Fibroblast of villous mesenchyme (primary cell): ENCODE measurements at regions not wholly inside any gene's neighbourhood (a gene's known extent, or its start where the extent isn't known, plus 50 kb on each side); places are given as distances from the start of the nearest gene placed in this dataset.

Experiments
- DNase-seq: peaks from one replicate; pipeline ENCODE4 v3.0.0-alpha.2; 2010; ENCODE audit warnings: low read depth
- H3K4me3 ChIP-seq: 2 replicates; pipeline ENCODE4 v1.5.1; 2011; ENCODE audit warnings: low read depth, mild to moderate bottlenecking, low read length
- TF ChIP-seq, protein P1 (sequence below): IDR thresholded peaks from 2 replicates; pipeline ENCODE4 v1.5.1; 2012; ENCODE audit warnings: low read depth, mild to moderate bottlenecking, low read length; ENCODE audit not compliant: insufficient read depth

DNA sequence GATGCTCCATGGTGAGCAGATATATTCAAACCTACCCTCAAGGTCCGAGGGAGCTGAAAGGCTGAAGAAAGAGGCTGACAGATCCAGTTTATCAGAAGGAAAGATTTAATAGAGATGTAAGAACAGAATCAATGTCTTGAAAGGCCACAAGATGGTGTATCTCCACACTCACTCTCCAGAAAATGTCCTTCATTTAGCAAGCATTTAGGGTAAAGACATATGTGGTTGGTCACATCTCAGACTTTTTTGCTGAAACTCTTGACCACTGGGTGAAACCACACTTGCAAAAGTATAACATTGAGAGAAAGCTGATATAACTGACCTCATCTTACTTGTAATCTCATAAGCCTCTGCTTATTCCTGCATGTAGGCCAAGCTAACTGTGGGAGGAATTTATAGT, 745.8 kb upstream of the GALNTL6 start:
- no peak for DNase-seq
- no peak overlapping the region for H3K4me3 ChIP-seq
- TF ChIP-seq, protein P1, sequence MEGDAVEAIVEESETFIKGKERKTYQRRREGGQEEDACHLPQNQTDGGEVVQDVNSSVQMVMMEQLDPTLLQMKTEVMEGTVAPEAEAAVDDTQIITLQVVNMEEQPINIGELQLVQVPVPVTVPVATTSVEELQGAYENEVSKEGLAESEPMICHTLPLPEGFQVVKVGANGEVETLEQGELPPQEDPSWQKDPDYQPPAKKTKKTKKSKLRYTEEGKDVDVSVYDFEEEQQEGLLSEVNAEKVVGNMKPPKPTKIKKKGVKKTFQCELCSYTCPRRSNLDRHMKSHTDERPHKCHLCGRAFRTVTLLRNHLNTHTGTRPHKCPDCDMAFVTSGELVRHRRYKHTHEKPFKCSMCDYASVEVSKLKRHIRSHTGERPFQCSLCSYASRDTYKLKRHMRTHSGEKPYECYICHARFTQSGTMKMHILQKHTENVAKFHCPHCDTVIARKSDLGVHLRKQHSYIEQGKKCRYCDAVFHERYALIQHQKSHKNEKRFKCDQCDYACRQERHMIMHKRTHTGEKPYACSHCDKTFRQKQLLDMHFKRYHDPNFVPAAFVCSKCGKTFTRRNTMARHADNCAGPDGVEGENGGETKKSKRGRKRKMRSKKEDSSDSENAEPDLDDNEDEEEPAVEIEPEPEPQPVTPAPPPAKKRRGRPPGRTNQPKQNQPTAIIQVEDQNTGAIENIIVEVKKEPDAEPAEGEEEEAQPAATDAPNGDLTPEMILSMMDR: no peak

DNA sequence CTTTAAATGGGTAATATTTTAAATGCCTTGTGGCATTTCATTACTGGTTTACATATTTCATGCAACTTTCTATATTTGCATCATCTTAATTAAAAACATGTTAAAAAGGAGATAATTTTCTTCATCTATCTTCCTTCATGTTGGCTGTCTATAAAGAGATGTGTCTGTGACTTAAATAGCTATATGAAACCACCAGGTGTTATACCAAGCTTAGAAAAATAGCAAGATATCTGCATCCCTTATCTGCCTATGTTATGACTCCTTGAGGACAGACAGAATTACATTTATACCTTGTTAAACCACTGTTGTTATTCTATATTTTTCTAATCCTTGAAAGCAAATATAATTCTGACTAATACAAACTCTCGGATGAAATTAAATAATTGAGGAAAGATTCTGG, 763.8 kb upstream of the GALNTL6 start:
- TF ChIP-seq, protein P1: no peak
- no peak for DNase-seq
- H3K4me3 ChIP-seq: no peak overlapping the region

DNA sequence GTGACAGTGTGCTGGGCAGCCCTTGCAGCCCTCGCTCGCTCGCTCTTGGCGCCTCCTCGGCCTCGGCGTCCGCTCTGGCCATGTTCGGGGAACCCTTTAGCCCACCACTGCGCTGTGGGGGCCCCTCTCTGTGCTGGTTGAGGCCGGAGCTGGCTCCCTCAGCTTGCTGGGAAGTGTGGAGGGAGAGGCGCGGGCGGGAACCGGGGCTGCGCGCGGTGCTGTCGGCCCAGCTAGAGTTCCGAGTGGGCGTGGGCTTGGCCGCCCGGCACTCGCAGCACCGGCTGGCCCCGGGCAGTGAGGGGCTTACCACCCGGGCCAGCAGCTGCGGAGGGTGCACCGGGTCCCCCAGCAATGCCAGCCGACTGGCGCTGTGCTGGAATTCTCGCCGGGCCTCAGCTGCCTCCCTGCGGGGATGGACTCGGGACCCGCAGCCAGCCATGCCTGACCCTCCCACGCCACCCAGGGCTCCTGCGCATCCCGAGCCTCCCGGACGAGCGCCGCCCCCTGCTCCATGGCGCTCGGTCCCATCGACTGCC, 770.1 kb upstream of the GALNTL6 start:
- DNase-seq: no peak
- no peak overlapping the region for H3K4me3 ChIP-seq
- TF ChIP-seq, protein P1: no peak

DNA sequence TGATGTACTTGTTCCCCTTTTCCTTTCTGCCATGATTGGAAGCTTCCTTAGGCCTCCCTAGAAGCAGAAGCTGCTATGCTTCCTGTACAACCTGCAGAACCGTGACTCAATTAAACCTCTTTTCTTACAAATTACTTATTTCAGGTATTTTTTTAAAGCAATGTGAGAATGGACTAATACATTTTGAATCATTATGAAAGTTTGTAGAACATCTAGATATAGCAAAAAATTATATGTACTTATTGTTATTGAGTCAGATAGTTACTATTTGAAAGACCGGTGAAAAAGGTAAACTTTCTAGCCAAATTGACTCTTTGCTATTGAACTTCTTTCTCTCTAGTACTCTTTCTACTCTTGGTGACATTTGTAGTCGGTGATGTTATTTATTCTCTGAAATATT, 777.3 kb upstream of the GALNTL6 start:
- TF ChIP-seq, protein P1: no peak
- H3K4me3 ChIP-seq: no peak overlapping the region
- DNase-seq: no peak

DNA sequence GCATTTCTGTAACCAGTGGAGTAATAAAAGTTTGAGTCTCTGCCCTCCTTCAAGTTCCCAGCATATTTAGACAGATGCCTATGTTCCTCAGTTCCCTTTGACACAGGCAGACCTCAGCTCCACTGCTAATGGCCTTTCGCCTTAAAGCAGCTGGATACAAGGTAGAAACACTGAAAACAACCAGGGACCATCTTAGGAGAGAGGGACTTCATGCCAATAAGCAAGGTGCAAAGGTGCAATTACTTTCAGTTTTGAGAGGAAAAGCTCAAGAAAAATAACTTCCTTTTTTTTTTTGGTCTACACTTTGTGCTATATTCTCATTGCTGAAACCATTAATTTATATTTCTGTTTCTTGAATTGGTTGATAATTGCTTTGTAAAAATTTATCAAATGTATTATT, 781.9 kb upstream of the GALNTL6 start:
- no peak for DNase-seq
- TF ChIP-seq, protein P1: no peak
- H3K4me3 ChIP-seq: no peak overlapping the region

DNA sequence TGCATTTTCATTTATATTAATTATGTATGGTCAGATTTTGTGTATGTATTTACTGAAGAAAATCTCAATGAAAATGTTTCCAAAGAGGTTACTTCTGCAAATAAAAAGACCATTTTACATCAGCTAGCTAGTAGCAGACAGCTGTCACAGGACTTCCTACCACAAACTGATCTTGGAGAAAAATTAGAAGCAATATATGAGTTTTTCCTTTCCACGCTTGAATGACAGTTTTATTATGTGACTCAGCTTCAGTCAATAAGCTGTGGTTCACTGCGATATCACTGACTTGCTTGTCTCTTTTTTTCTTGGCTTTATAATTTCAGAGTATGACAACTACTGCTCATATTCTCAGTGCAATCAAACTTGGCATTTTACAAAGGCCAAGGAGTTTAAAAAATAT, 787.4 kb upstream of the GALNTL6 start:
- TF ChIP-seq, protein P1: no peak
- no peak overlapping the region for H3K4me3 ChIP-seq
- DNase-seq: no peak

DNA sequence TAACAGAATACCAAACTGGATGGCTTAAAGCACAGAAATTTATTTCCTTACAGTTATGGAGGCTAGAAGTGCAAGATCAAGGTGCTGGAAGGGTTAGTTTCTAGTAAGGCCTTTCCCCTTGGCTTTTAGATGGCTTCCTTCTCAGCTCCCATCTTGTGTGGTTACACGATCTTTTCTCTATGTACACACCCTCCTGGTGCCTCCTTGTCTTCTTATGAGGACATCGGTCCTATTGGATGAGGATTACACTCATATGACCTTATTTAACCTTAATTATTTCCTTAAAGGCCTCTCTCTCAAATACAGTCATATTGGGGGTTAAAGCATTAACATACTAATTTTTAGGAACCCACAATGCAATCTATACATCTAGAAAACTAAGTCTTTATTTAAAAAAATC, 787.9 kb upstream of the GALNTL6 start:
- DNase-seq: no peak
- H3K4me3 ChIP-seq: no peak overlapping the region
- TF ChIP-seq, protein P1: no peak
